Mammary epithelial cell (primary cell): ENCODE measurements at regions not wholly inside any gene's neighbourhood (a gene's known extent, or its start where the extent isn't known, plus 50 kb on each side); places are given as distances from the start of the nearest gene placed in this dataset.
"Not testable (repeated sequence)": the region's sequence is repeated elsewhere in the genome, so short reads cannot be mapped to it uniquely, and the experiment has no call there.

ENCODE experiments used
- EZH2 ChIP-seq: IDR thresholded peaks from 2 replicates; pipeline ENCODE4 v1.6.1; 2012; ENCODE audit warnings: low read length, inconsistent platforms, borderline replicate concordance
- TF ChIP-seq, protein P1 (sequence below), 2 donors: IDR thresholded peaks in 1 of 2; conservative IDR thresholded peaks in 1 of 2; 2 replicates each; pipeline ENCODE4 v1.5.1; 2011 to 2012; ENCODE audit warnings: inconsistent platforms in 2 of 2, low read length in 2 of 2, mild to moderate bottlenecking in 2 of 2, control low read depth in 1 of 2, low read depth in 1 of 2; ENCODE audit not compliant: insufficient read depth in 1 of 2; ENCODE audit errors: extremely low read depth in 1 of 2

DNA sequence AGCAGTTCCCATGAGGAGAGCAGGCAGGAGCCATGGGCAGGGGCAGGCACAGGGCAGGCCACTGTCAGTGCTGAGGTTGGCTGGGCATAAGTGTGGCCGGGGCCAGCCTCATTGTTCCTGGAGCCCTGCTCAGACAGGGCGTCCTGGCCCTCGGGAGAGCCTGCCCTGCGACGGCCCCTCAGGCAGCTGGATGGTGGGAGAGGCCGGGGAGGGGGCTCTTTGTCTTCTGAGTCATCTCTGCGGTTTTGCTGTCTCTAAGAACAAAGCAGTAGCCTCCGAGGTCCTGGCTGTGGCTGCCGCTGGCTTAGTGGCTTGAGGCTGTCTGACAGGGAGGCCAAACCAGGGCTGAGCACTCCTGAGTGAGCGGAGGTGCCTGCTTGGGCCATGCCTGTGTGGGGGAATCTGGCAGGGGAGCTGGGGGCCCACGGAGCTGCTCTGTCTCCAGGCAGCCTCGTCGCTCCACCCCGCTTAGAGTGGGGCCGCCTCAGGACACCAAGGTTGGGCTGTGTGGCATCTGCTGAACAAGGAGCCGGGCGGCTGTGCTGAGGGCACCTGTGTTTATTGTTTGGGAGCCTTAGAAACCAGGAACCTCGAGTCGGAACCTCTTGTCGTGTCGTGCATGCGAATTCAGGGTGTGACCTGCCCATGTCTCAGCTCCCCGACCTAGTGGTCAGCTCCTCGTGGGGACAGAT, 4395.7 kb upstream of the TPTE start:
- TF ChIP-seq, protein P1, sequence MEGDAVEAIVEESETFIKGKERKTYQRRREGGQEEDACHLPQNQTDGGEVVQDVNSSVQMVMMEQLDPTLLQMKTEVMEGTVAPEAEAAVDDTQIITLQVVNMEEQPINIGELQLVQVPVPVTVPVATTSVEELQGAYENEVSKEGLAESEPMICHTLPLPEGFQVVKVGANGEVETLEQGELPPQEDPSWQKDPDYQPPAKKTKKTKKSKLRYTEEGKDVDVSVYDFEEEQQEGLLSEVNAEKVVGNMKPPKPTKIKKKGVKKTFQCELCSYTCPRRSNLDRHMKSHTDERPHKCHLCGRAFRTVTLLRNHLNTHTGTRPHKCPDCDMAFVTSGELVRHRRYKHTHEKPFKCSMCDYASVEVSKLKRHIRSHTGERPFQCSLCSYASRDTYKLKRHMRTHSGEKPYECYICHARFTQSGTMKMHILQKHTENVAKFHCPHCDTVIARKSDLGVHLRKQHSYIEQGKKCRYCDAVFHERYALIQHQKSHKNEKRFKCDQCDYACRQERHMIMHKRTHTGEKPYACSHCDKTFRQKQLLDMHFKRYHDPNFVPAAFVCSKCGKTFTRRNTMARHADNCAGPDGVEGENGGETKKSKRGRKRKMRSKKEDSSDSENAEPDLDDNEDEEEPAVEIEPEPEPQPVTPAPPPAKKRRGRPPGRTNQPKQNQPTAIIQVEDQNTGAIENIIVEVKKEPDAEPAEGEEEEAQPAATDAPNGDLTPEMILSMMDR (conservative IDR thresholded peaks at IDR 0.05 in 1 of 2, IDR thresholded peaks at IDR 0.05 in 1 of 2; ENCODE audit: extremely low read depth in 1 of 2, insufficient read depth in 1 of 2, low read depth in 1 of 2, low read length in 2 of 2): not testable (repeated sequence)
- not testable (repeated sequence) for TF ChIP-seq EZH2
